GM21360 (cell line): ENCODE measurements at regions not wholly inside any gene's neighbourhood (a gene's known extent, or its start where the extent isn't known, plus 50 kb on each side); places are given as distances from the start of the nearest gene placed in this dataset.
"Not testable (repeated sequence)": the region's sequence is repeated elsewhere in the genome, so short reads cannot be mapped to it uniquely, and the experiment has no call there.

Experiments used
- ATAC-seq: cut with Tn5 transposase; IDR thresholded peaks from one replicate; pipeline ENCODE4 v1.9.1; 2021; ENCODE audit warnings: mild to moderate bottlenecking, moderate library complexity; ENCODE audit not compliant: unreplicated experiment

GRCh38 chr6:144515761-144516160, 230.6 kb downstream of the UTRN start:
- no peak for ATAC-seq

GRCh38 chr6:144519426-144519825, 234.3 kb downstream of the UTRN start:
- no peak for ATAC-seq

GRCh38 chr6:144528743-144529425, 243.7 kb downstream of the UTRN start:
- ATAC-seq = no peak

GRCh38 chr6:144530118-144530517, 245.0 kb downstream of the UTRN start:
- ATAC-seq = no peak

GRCh38 chr6:144532238-144532637, 247.1 kb downstream of the UTRN start:
- not testable (repeated sequence) for ATAC-seq

- ATAC-seq = no peak
Observed at GRCh38 chr6:144534180-144534579, 249.0 kb downstream of the UTRN start.

GRCh38 chr6:144535630-144536029, 250.5 kb downstream of the UTRN start:
- ATAC-seq = no peak

GRCh38 chr6:144536079-144536478, 250.9 kb downstream of the UTRN start:
- ATAC-seq = no peak

- ATAC-seq = no peak
Observed at GRCh38 chr6:144543006-144543871, 258.1 kb downstream of the UTRN start.

GRCh38 chr6:144544266-144544830, 259.2 kb downstream of the UTRN start:
- ATAC-seq = no peak

GRCh38 chr6:144546807-144547206, 261.7 kb downstream of the UTRN start:
- no peak for ATAC-seq

GRCh38 chr6:144547409-144547808, 262.3 kb downstream of the UTRN start:
- no peak for ATAC-seq

GRCh38 chr6:144548536-144548935, 263.4 kb downstream of the UTRN start:
- no peak for ATAC-seq

GRCh38 chr6:144549837-144550747, 265.0 kb downstream of the UTRN start:
- ATAC-seq = no peak

- no peak for ATAC-seq
Observed at GRCh38 chr6:144551339-144551738, 266.2 kb downstream of the UTRN start.

GRCh38 chr6:144555066-144555465, 269.9 kb downstream of the UTRN start:
- ATAC-seq = no peak

- ATAC-seq = no peak
Observed at GRCh38 chr6:144559865-144560593, 274.9 kb downstream of the UTRN start.

- ATAC-seq = no peak
Observed at GRCh38 chr6:144561455-144562043, 276.4 kb downstream of the UTRN start.

GRCh38 chr6:144564202-144564601, 279.1 kb downstream of the UTRN start:
- no peak for ATAC-seq
